DND-41 (cell line): ENCODE measurements at regions not wholly inside any gene's neighbourhood (a gene's known extent, or its start where the extent isn't known, plus 50 kb on each side); places are given as distances from the start of the nearest gene placed in this dataset.

Experiments used
- EZH2 ChIP-seq: IDR thresholded peaks from 3 replicates; pipeline ENCODE4 v1.6.1; 2012; ENCODE audit warnings: borderline replicate concordance, low read depth, mild to moderate bottlenecking, moderate library complexity, low read length, inconsistent platforms; ENCODE audit not compliant: severe bottlenecking
- TF ChIP-seq, protein P1 (sequence below): IDR thresholded peaks from 2 replicates; pipeline ENCODE4 v1.5.1; 2012; ENCODE audit warnings: borderline replicate concordance, low read length, moderate library complexity, mild to moderate bottlenecking; ENCODE audit not compliant: poor library complexity, severe bottlenecking; ENCODE audit errors: extremely low read depth

DNA sequence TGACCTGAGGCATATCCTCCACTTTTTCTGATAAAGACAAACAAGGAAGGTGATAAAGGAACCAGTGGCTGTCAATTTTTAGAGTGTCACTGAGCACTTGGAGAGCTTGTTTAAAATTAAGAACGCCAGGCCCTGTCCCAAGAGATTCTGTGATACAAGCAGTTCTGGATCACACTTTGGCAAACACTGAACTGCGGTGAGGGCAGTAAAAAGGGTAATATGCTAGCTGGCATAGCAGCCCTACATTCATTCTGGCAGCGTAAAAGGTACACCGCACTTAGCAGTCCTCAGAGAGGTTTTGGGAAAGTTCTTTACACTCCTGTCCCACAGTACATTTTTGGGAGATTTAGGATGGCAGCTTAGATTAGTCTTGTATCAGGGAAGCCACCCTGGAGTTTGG, 101.3 kb upstream of the CCDC150 start:
- TF ChIP-seq, protein P1, sequence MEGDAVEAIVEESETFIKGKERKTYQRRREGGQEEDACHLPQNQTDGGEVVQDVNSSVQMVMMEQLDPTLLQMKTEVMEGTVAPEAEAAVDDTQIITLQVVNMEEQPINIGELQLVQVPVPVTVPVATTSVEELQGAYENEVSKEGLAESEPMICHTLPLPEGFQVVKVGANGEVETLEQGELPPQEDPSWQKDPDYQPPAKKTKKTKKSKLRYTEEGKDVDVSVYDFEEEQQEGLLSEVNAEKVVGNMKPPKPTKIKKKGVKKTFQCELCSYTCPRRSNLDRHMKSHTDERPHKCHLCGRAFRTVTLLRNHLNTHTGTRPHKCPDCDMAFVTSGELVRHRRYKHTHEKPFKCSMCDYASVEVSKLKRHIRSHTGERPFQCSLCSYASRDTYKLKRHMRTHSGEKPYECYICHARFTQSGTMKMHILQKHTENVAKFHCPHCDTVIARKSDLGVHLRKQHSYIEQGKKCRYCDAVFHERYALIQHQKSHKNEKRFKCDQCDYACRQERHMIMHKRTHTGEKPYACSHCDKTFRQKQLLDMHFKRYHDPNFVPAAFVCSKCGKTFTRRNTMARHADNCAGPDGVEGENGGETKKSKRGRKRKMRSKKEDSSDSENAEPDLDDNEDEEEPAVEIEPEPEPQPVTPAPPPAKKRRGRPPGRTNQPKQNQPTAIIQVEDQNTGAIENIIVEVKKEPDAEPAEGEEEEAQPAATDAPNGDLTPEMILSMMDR: no peak
- TF ChIP-seq EZH2: no peak
